PFSK-1 (cell line): ENCODE measurements at regions not wholly inside any gene's neighbourhood (a gene's known extent, or its start where the extent isn't known, plus 50 kb on each side); places are given as distances from the start of the nearest gene placed in this dataset.

Experiments used
- POLR2AphosphoS5 ChIP-seq: IDR thresholded peaks from 2 replicates; pipeline ENCODE4 v1.6.1; 2012; ENCODE audit warnings: low read depth, mild to moderate bottlenecking, control low read depth, low read length, moderate library complexity
- SIN3A ChIP-seq: IDR thresholded peaks from 2 replicates; pipeline ENCODE4 v1.6.1; 2012; ENCODE audit warnings: mild to moderate bottlenecking, low read length, moderate library complexity, borderline replicate concordance; ENCODE audit not compliant: insufficient read depth
- TAF1 ChIP-seq: IDR thresholded peaks from 2 replicates; pipeline ENCODE4 v1.6.1; 2012; ENCODE audit warnings: low read length, control low read depth, borderline replicate concordance; ENCODE audit not compliant: insufficient read depth
- TF ChIP-seq, protein P1 (sequence below), 2 experiments: IDR thresholded peaks; 2 replicates each; pipeline versions ENCODE4 v1.6.1 to v1.8.0; 2011 to 2012; ENCODE audit warnings: low read depth in 2 of 2, low read length in 2 of 2, control low read depth in 1 of 2, inconsistent platforms in 1 of 2, mild to moderate bottlenecking in 1 of 2, moderate library complexity in 1 of 2; ENCODE audit not compliant: insufficient read depth in 1 of 2

DNA sequence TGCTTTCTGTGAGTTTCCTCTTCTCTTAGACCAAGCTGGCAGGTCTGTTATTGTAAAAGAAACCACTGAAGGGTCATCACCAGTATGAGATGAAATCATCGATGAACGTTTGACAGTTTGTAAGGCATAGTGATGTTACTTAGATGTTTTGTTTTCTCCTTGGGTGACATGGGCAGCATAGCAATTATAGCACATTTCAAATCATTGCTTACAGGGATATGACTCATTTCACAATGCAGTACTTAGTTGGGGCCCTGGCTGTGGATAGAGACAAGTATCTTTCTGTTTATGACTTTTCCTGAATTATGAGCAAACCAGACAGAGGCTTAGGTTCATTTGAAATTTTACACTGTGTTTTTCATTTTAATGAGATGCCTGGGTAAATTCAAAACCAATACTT is 313.0 kb downstream of the RWDD3 start:
- TF ChIP-seq POLR2AphosphoS5 (no peak), SIN3A (no peak), TAF1 (no peak)
- TF ChIP-seq, protein P1, sequence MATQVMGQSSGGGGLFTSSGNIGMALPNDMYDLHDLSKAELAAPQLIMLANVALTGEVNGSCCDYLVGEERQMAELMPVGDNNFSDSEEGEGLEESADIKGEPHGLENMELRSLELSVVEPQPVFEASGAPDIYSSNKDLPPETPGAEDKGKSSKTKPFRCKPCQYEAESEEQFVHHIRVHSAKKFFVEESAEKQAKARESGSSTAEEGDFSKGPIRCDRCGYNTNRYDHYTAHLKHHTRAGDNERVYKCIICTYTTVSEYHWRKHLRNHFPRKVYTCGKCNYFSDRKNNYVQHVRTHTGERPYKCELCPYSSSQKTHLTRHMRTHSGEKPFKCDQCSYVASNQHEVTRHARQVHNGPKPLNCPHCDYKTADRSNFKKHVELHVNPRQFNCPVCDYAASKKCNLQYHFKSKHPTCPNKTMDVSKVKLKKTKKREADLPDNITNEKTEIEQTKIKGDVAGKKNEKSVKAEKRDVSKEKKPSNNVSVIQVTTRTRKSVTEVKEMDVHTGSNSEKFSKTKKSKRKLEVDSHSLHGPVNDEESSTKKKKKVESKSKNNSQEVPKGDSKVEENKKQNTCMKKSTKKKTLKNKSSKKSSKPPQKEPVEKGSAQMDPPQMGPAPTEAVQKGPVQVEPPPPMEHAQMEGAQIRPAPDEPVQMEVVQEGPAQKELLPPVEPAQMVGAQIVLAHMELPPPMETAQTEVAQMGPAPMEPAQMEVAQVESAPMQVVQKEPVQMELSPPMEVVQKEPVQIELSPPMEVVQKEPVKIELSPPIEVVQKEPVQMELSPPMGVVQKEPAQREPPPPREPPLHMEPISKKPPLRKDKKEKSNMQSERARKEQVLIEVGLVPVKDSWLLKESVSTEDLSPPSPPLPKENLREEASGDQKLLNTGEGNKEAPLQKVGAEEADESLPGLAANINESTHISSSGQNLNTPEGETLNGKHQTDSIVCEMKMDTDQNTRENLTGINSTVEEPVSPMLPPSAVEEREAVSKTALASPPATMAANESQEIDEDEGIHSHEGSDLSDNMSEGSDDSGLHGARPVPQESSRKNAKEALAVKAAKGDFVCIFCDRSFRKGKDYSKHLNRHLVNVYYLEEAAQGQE (IDR thresholded peaks at IDR 0.05; ENCODE audit: insufficient read depth in 1 of 2, low read depth in 2 of 2, low read length in 2 of 2), result no peak
